Neural progenitor cell (in vitro differentiated cells): ENCODE measurements at regions not wholly inside any gene's neighbourhood (a gene's known extent, or its start where the extent isn't known, plus 50 kb on each side); places are given as distances from the start of the nearest gene placed in this dataset.

ENCODE experiments used
- DNase-seq: peaks from one replicate; pipeline ENCODE4 v3.0.0-alpha.2; 2016; ENCODE audit warnings: low spot score
- H2AFZ ChIP-seq: fragments of 200-600 bp; sonication (generic); replicated peaks from 2 replicates; pipeline ENCODE4 v1.6.1; 2016; ENCODE audit warnings: antibody characterized with exemption
- H3F3A ChIP-seq: fragments of 200-600 bp; sonication (generic); 2 replicates; pipeline ENCODE4 v1.6.1; 2016; ENCODE audit warnings: antibody characterized with exemption, low read depth
- H3K27ac ChIP-seq: fragments of 200-600 bp; sonication (generic); 2 replicates; pipeline ENCODE4 v1.5.1; 2016; ENCODE audit warnings: mild to moderate bottlenecking
- H3K27me3 ChIP-seq: fragments of 200-600 bp; sonication (generic); 2 replicates; pipeline ENCODE4 v1.6.1; 2016; ENCODE audit warnings: mild to moderate bottlenecking, moderate library complexity
- H3K36me3 ChIP-seq: fragments of 200-600 bp; sonication (generic); 2 replicates; pipeline ENCODE4 v1.5.1; 2016
- H3K4me1 ChIP-seq: fragments of 200-600 bp; sonication (generic); 2 replicates; pipeline ENCODE4 v1.6.1; 2016; ENCODE audit warnings: mixed run types
- H3K4me2 ChIP-seq: fragments of 200-600 bp; sonication (generic); 2 replicates; pipeline ENCODE4 v1.6.1; 2016
- H3K4me3 ChIP-seq: fragments of 200-600 bp; sonication (generic); 2 replicates; pipeline ENCODE4 v1.5.1; 2016
- H3K79me2 ChIP-seq: fragments of 200-600 bp; sonication (generic); 2 replicates; pipeline ENCODE4 v1.6.1; 2016; ENCODE audit warnings: low read depth
- H3K9ac ChIP-seq: fragments of 200-600 bp; sonication (generic); 2 replicates; pipeline ENCODE4 v1.6.1; 2016
- H3K9me3 ChIP-seq: fragments of 200-600 bp; sonication (generic); 2 replicates; pipeline ENCODE4 v1.5.1; 2016; ENCODE audit warnings: low read depth
- H4K20me1 ChIP-seq: fragments of 200-600 bp; sonication (generic); 2 replicates; pipeline ENCODE4 v1.6.1; 2016; ENCODE audit warnings: low read depth
- H3K27ac Mint-ChIP-seq: 3 replicates; pipeline ENCODE4 v1.8.0; 2021; ENCODE audit warnings: mixed read lengths
- H3K27me3 Mint-ChIP-seq: 2 replicates; pipeline ENCODE4 v1.8.0; 2022; ENCODE audit warnings: low read depth, mild to moderate bottlenecking, inconsistent platforms, moderate library complexity, mixed read lengths; ENCODE audit not compliant: insufficient read depth
- H3K36me3 Mint-ChIP-seq: 3 replicates; pipeline ENCODE4 v1.8.0; 2021; ENCODE audit warnings: mixed read lengths
- H3K4me1 Mint-ChIP-seq: 3 replicates; pipeline ENCODE4 v1.8.0; 2021; ENCODE audit warnings: mixed read lengths
- H3K4me3 Mint-ChIP-seq: 3 replicates; pipeline ENCODE4 v1.8.0; 2021; ENCODE audit warnings: mild to moderate bottlenecking, moderate library complexity, mixed read lengths
- H3K9me3 Mint-ChIP-seq: 3 replicates; pipeline ENCODE4 v1.8.0; 2020; ENCODE audit warnings: mixed read lengths
- CTCF ChIP-seq: fragments of 200-600 bp; sonication (generic); IDR thresholded peaks from 2 replicates; pipeline ENCODE4 v1.5.1; 2017; ENCODE audit warnings: antibody characterized with exemption, mild to moderate bottlenecking
- EZH2 ChIP-seq: fragments of 200-600 bp; sonication (generic); IDR thresholded peaks from 2 replicates; pipeline ENCODE4 v1.6.1; 2017; ENCODE audit warnings: antibody characterized with exemption, mild to moderate bottlenecking, moderate library complexity
- EZH2phosphoT487 ChIP-seq: fragments of 200-600 bp; sonication (generic); IDR thresholded peaks from 2 replicates; pipeline ENCODE4 v1.6.1; 2017; ENCODE audit warnings: antibody characterized with exemption

- H3K27ac ChIP-seq, result no peak overlapping the region
- no peak overlapping the region for H3K27ac Mint-ChIP-seq
- no peaks in the 10 kb centered on the region for H3K79me2 ChIP-seq
- H3K4me1 ChIP-seq, result peaks cover under 1% of the 10 kb centered on the region
- H3K27me3 ChIP-seq, result no peaks in the 10 kb centered on the region
- no peaks in the 10 kb centered on the region for H3F3A ChIP-seq
- no peak for DNase-seq
- no peaks in the 10 kb centered on the region for H3K9me3 ChIP-seq
- peaks cover 5% of the 10 kb centered on the region for H3K27me3 Mint-ChIP-seq
- H3K9me3 Mint-ChIP-seq, result no peaks in the 10 kb centered on the region
- no peaks in the 10 kb centered on the region for H3K36me3 Mint-ChIP-seq
- no peaks in the 10 kb centered on the region for H3K36me3 ChIP-seq
- H2AFZ ChIP-seq, result no peak overlapping the region
- no peak overlapping the region for H3K9ac ChIP-seq
- no peak overlapping the region for H3K4me3 ChIP-seq
- no peak overlapping the region for H3K4me3 Mint-ChIP-seq
- H3K4me2 ChIP-seq, result no peak overlapping the region
- no peak for TF ChIP-seq EZH2phosphoT487
- no peaks in the 10 kb centered on the region for H4K20me1 ChIP-seq
- peaks cover 15% of the 10 kb centered on the region for H3K4me1 Mint-ChIP-seq
Observed at GRCh38 chr1:216916890-216917438, 193.7 kb upstream of the ESRRG start.

GRCh38 chr1:216914974-216915373 lies 191.7 kb upstream of the ESRRG start:
- H2AFZ ChIP-seq, result no peak overlapping the region
- no peaks in the 10 kb centered on the region for H3K27me3 ChIP-seq
- H3K36me3 ChIP-seq, result no peaks in the 10 kb centered on the region
- H3K9ac ChIP-seq, result no peak overlapping the region
- no peak overlapping the region for H3K4me3 Mint-ChIP-seq
- H3K4me2 ChIP-seq, result no peak overlapping the region
- DNase-seq, result no peak
- H3F3A ChIP-seq, result no peaks in the 10 kb centered on the region
- no peaks in the 10 kb centered on the region for H3K9me3 Mint-ChIP-seq
- no peak for TF ChIP-seq CTCF
- TF ChIP-seq EZH2phosphoT487, result no peak
- no peak for TF ChIP-seq EZH2
- H3K27ac Mint-ChIP-seq, result no peak overlapping the region
- no peaks in the 10 kb centered on the region for H3K9me3 ChIP-seq
- H3K36me3 Mint-ChIP-seq, result no peaks in the 10 kb centered on the region
- H3K79me2 ChIP-seq, result no peaks in the 10 kb centered on the region
- no peak overlapping the region for H3K4me3 ChIP-seq
- no peaks in the 10 kb centered on the region for H4K20me1 ChIP-seq
- no peaks in the 10 kb centered on the region for H3K4me1 ChIP-seq
- peaks cover 5% of the 10 kb centered on the region for H3K27me3 Mint-ChIP-seq
- peaks cover 16% of the 10 kb centered on the region for H3K4me1 Mint-ChIP-seq
- no peak overlapping the region for H3K27ac ChIP-seq

- H3K9me3 ChIP-seq, result no peaks in the 10 kb centered on the region
- H3F3A ChIP-seq, result no peaks in the 10 kb centered on the region
- no peak for TF ChIP-seq EZH2
- no peak for TF ChIP-seq CTCF
- TF ChIP-seq EZH2phosphoT487, result no peak
- Mint-ChIP-seq H3K4me3 (no peak overlapping the region), H3K27me3 (peaks cover 5% of the 10 kb centered on the region), H3K4me1 (peaks cover 16% of the 10 kb centered on the region), H3K9me3 (no peaks in the 10 kb centered on the region), H3K27ac (no peak overlapping the region), H3K36me3 (no peaks in the 10 kb centered on the region)
- H3K9ac ChIP-seq, result no peak overlapping the region
- H3K36me3 ChIP-seq, result no peaks in the 10 kb centered on the region
- H2AFZ ChIP-seq, result no peak overlapping the region
- no peaks in the 10 kb centered on the region for H3K79me2 ChIP-seq
- H3K4me2 ChIP-seq, result no peak overlapping the region
- H3K27ac ChIP-seq, result no peak overlapping the region
- no peak overlapping the region for H3K4me3 ChIP-seq
- no peak for DNase-seq
- H3K27me3 ChIP-seq, result no peaks in the 10 kb centered on the region
- H4K20me1 ChIP-seq, result no peaks in the 10 kb centered on the region
- H3K4me1 ChIP-seq, result no peaks in the 10 kb centered on the region
Observed at GRCh38 chr1:216913976-216914375, 190.7 kb upstream of the ESRRG start.

- H3K4me3 Mint-ChIP-seq, result no peak overlapping the region
- DNase-seq, result no peak
- Histone ChIP-seq H3F3A (no peaks in the 10 kb centered on the region), H3K36me3 (no peaks in the 10 kb centered on the region), H4K20me1 (no peaks in the 10 kb centered on the region), H3K79me2 (no peaks in the 10 kb centered on the region), H3K9me3 (no peaks in the 10 kb centered on the region), H3K9ac (no peak overlapping the region), H2AFZ (no peak overlapping the region), H3K27ac (no peak overlapping the region), H3K4me1 (no peaks in the 10 kb centered on the region), H3K4me3 (no peak overlapping the region), H3K27me3 (no peaks in the 10 kb centered on the region), H3K4me2 (no peak overlapping the region)
- H3K36me3 Mint-ChIP-seq, result no peaks in the 10 kb centered on the region
- peaks cover 13% of the 10 kb centered on the region for H3K4me1 Mint-ChIP-seq
- peak overlapping the region; percentile 40 for H3K27ac Mint-ChIP-seq
- no peak for TF ChIP-seq EZH2phosphoT487
- no peak for TF ChIP-seq EZH2
- no peak for TF ChIP-seq CTCF
- no peaks in the 10 kb centered on the region for H3K9me3 Mint-ChIP-seq
- H3K27me3 Mint-ChIP-seq, result no peaks in the 10 kb centered on the region
Observed at GRCh38 chr1:216910081-216910840, 187.0 kb upstream of the ESRRG start.
